ENCODE measurements at regions not wholly inside any gene's neighbourhood (a gene's known extent, or its start where the extent isn't known, plus 50 kb on each side); places are given as distances from the start of the nearest gene placed in this dataset.

DNA sequence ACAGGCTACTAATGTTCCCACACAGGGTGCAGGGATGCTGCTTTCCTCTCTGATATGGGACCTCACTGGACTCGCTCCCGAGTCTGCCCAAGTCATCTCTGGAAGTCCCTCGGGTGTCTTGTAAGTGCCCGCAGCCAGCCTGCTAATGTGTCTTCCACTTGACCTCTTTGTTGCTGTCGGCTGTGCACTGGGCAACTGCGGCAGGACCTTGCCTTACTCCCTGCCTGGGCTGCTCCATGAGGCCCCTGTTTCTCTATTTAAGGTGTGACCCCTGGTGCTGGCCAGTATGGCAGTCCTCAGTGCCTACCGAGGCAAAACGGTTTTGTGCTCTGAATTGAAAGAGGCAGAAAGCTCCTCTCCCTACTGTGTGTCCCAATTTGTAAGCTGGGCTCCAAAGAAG, 88.8 kb upstream of the DUSP5 start:
- ChIA-PET CTCF (no interaction called here), POLR2A (no interaction called here)
- Histone ChIP-seq H3K4me1 (ENCODE audit: control insufficient read depth, insufficient read depth, low read length) (no peaks in the 10 kb centered on the region; the same call in 1 of the 2 replicates), H3K9me3 (ENCODE audit: control insufficient read depth, insufficient read depth, low read depth, low read length) (no peaks in the 10 kb centered on the region), H3K4me3 (ENCODE audit: low read depth, low read length) (no peak overlapping the region), H3K36me3 (ENCODE audit: control insufficient read depth in 2 of 2, insufficient read depth in 1 of 2, low read length in 2 of 2) (no peaks in the 10 kb centered on the region), H3K27ac (ENCODE audit: extremely low read depth, low read depth, low read length) (no peak overlapping the region)
- no peak for TF ChIP-seq ZNF76 (tag by site-specific recombination; IDR thresholded peaks at IDR 0.05; ENCODE audit: borderline replicate concordance, low read depth)
- TF ChIP-seq ZBTB11 (tag by site-specific recombination; conservative IDR thresholded peaks at IDR 0.05; ENCODE audit: low read depth), result no peak
- TF ChIP-seq SCRT1 (tag by site-specific recombination; IDR thresholded peaks at IDR 0.05; ENCODE audit: borderline replicate concordance), result no peak
- TF ChIP-seq, protein P1, sequence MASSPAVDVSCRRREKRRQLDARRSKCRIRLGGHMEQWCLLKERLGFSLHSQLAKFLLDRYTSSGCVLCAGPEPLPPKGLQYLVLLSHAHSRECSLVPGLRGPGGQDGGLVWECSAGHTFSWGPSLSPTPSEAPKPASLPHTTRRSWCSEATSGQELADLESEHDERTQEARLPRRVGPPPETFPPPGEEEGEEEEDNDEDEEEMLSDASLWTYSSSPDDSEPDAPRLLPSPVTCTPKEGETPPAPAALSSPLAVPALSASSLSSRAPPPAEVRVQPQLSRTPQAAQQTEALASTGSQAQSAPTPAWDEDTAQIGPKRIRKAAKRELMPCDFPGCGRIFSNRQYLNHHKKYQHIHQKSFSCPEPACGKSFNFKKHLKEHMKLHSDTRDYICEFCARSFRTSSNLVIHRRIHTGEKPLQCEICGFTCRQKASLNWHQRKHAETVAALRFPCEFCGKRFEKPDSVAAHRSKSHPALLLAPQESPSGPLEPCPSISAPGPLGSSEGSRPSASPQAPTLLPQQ (tag by site-specific recombination; IDR thresholded peaks at IDR 0.05), result no peak
- TF ChIP-seq ZFP37 (tag by site-specific recombination; IDR thresholded peaks at IDR 0.05), result no peak
- TF ChIP-seq ZNF660 (tag by site-specific recombination; IDR thresholded peaks at IDR 0.05), result no peak
- TF ChIP-seq EGR2 (tag by site-specific recombination; IDR thresholded peaks at IDR 0.05; ENCODE audit: low read depth), result no peak
- TF ChIP-seq ZNF621 (tag by site-specific recombination; IDR thresholded peaks at IDR 0.05), result no peak
- TF ChIP-seq HOXA7 (CRISPR knock-in tag; IDR thresholded peaks at IDR 0.05; ENCODE audit: borderline replicate concordance), result no peak
- TF ChIP-seq ZNF558 (tag by site-specific recombination; IDR thresholded peaks at IDR 0.05), result no peak
- no peak for TF ChIP-seq ZBTB20 (tag by site-specific recombination; IDR thresholded peaks at IDR 0.05)
- no peak for TF ChIP-seq ZNF157 (tag by site-specific recombination; IDR thresholded peaks at IDR 0.05)
- no peak for TF ChIP-seq ZBTB8A (tag by site-specific recombination; IDR thresholded peaks at IDR 0.05)
- TF ChIP-seq ZNF561 (tag by site-specific recombination; IDR thresholded peaks at IDR 0.05; ENCODE audit: borderline replicate concordance), result no peak
- no peak for TF ChIP-seq ZNF114 (tag by site-specific recombination; IDR thresholded peaks at IDR 0.05)
- no peak for TF ChIP-seq ZNF639 (tag by site-specific recombination; IDR thresholded peaks at IDR 0.05)
- TF ChIP-seq, protein P2, sequence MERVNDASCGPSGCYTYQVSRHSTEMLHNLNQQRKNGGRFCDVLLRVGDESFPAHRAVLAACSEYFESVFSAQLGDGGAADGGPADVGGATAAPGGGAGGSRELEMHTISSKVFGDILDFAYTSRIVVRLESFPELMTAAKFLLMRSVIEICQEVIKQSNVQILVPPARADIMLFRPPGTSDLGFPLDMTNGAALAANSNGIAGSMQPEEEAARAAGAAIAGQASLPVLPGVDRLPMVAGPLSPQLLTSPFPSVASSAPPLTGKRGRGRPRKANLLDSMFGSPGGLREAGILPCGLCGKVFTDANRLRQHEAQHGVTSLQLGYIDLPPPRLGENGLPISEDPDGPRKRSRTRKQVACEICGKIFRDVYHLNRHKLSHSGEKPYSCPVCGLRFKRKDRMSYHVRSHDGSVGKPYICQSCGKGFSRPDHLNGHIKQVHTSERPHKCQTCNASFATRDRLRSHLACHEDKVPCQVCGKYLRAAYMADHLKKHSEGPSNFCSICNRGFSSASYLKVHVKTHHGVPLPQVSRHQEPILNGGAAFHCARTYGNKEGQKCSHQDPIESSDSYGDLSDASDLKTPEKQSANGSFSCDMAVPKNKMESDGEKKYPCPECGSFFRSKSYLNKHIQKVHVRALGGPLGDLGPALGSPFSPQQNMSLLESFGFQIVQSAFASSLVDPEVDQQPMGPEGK (tag by site-specific recombination; IDR thresholded peaks at IDR 0.05), result no peak

DNA sequence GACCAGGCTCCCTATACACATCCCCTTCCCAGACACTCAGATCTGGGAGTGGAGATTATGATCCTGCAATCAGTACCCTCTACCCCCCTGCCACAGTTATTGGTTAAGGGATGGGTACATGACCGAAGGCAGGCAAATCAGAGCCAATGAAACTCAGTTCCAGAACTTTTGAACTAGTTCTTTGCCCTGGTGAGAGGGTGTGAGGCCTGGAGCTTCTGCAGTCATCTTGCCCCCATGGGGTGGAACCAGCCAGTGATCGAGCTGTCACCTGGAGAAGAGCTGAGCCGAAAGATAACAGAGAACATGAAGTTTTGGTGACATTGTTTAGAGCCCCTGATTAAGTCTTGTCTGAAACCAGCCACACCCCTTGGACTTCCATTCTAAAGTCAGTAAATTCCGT, 88.2 kb upstream of the DUSP5 start:
- ChIA-PET CTCF (no interaction called here), POLR2A (no interaction called here)
- no peak overlapping the region for H3K4me3 ChIP-seq (ENCODE audit: low read depth, low read length)
- H3K9me3 ChIP-seq (ENCODE audit: control insufficient read depth, insufficient read depth, low read depth, low read length), result no peaks in the 10 kb centered on the region
- H3K27ac ChIP-seq (ENCODE audit: extremely low read depth, low read depth, low read length), result no peak overlapping the region
- H3K36me3 ChIP-seq (ENCODE audit: control insufficient read depth in 2 of 2, insufficient read depth in 1 of 2, low read length in 2 of 2), result no peaks in the 10 kb centered on the region
- H3K4me1 ChIP-seq (ENCODE audit: control insufficient read depth, insufficient read depth, low read length), result no peaks in the 10 kb centered on the region; the same call in 1 of the 2 replicates
- TF ChIP-seq, protein P3, sequence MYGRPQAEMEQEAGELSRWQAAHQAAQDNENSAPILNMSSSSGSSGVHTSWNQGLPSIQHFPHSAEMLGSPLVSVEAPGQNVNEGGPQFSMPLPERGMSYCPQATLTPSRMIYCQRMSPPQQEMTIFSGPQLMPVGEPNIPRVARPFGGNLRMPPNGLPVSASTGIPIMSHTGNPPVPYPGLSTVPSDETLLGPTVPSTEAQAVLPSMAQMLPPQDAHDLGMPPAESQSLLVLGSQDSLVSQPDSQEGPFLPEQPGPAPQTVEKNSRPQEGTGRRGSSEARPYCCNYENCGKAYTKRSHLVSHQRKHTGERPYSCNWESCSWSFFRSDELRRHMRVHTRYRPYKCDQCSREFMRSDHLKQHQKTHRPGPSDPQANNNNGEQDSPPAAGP (tag by site-specific recombination; IDR thresholded peaks at IDR 0.05), result no peak
- TF ChIP-seq ZXDB (tag by site-specific recombination; IDR thresholded peaks at IDR 0.05), result no peak
- no peak for TF ChIP-seq ZNF624 (tag by site-specific recombination; IDR thresholded peaks at IDR 0.05)
- TF ChIP-seq ZNF777 (tag by site-specific recombination; IDR thresholded peaks at IDR 0.05; ENCODE audit: borderline replicate concordance), result no peak
- TF ChIP-seq ZNF629 (tag by site-specific recombination; IDR thresholded peaks at IDR 0.05), result no peak
- no peak for TF ChIP-seq ZNF133 (tag by site-specific recombination; IDR thresholded peaks at IDR 0.05)
- TF ChIP-seq ZSCAN4 (tag by site-specific recombination; IDR thresholded peaks at IDR 0.05), result no peak
- TF ChIP-seq ZNF223 (tag by site-specific recombination; IDR thresholded peaks at IDR 0.05), result no peak
- TF ChIP-seq ZNF658 (tag by site-specific recombination; IDR thresholded peaks at IDR 0.05), result no peak
- TF ChIP-seq KLF10 (tag by site-specific recombination; IDR thresholded peaks at IDR 0.05), result no peak
- TF ChIP-seq ZNF404 (tag by site-specific recombination; IDR thresholded peaks at IDR 0.05), result no peak
